HCT116 (cell line): ENCODE measurements at regions not wholly inside any gene's neighbourhood (a gene's known extent, or its start where the extent isn't known, plus 50 kb on each side); places are given as distances from the start of the nearest gene placed in this dataset.

ENCODE experiments used
- ATAC-seq: fragments of 200-7000 bp; cut with Tn5 transposase; 2 replicates; pipeline ENCODE4 v1.9.1; 2020; ENCODE audit warnings: mild to moderate bottlenecking, moderate library complexity
- BruUV-seq: library from RNA; stranded (reverse); fragments of 400-500 nt; replicated peaks from 2 replicates; lab custom pipeline; 2021; lab: Mats Ljungman, UMichigan
- CTCF ChIA-PET: fragments of 300-600 bp; sonication (Branson Sonifier 250); formaldehyde crosslinking; loops from one replicate; lab custom pipeline; 2021; ENCODE audit warnings: antibody characterized with exemption; lab: Charles Lee
- POLR2A ChIA-PET: fragments of 300-600, 350-600 bp; sonication (Branson Sonifier 250); formaldehyde crosslinking; loops from one replicate; lab custom pipeline; 2021; ENCODE audit warnings: antibody characterized with exemption; lab: Charles Lee
- RAD21 ChIA-PET, 2 experiments: fragments of 300-600 bp; sonication (Branson Sonifier 250); formaldehyde crosslinking; loops; one replicate each; lab custom pipeline; 2023; ENCODE audit warnings: low total read pairs in 2 of 2; ENCODE audit not compliant: uncharacterized antibody in 2 of 2, unreplicated experiment in 2 of 2, low non-redundant PET in 1 of 2; lab: Charles Lee
- DNase-seq: peaks from one replicate; pipeline ENCODE4 v3.0.0-alpha.2; 2010; ENCODE audit warnings: low read depth, low spot score
- H2AFZ ChIP-seq: fragments of 200-600 bp; shearing (Covaris generic), sonication (generic); 2 replicates; pipeline ENCODE4 v1.6.1; 2017; ENCODE audit warnings: low read depth, mixed run types, mixed read lengths, antibody characterized with exemption, low read length; ENCODE audit not compliant: poor library complexity, severe bottlenecking
- H3K27ac ChIP-seq: 2 replicates; pipeline ENCODE4 v1.5.1; 2012; ENCODE audit warnings: low read depth, low read length
- H3K27me3 ChIP-seq: fragments of 200-600 bp; sonication (generic); 2 replicates; pipeline ENCODE4 v1.6.1; 2016; ENCODE audit warnings: mixed run types, low read length, mixed read lengths; ENCODE audit not compliant: insufficient read depth
- H3K36me3 ChIP-seq, 2 experiments: fragments of 200-500 bp in 1 of 2; fragments of 200-600 bp in 1 of 2; sonication (Bioruptor generic) in 1 of 2; sonication (generic) in 1 of 2; 2 replicates each; pipeline versions ENCODE4 v1.5.1 to v1.6.1; 2014 to 2016; ENCODE audit warnings: low read length in 2 of 2, inconsistent platforms in 1 of 2, mixed read lengths in 1 of 2, mixed run types in 1 of 2; ENCODE audit not compliant: insufficient read depth in 2 of 2, control insufficient read depth in 1 of 2
- H3K4me1 ChIP-seq, 2 experiments: fragments of 200-600 bp in 1 of 2; sonication (generic) in 1 of 2; 2 replicates each; pipeline versions ENCODE4 v1.5.1 to v1.6.1; 2012 to 2017; ENCODE audit warnings: low read length in 2 of 2, inconsistent platforms in 1 of 2, mild to moderate bottlenecking in 1 of 2, mixed read lengths in 1 of 2, mixed run types in 1 of 2, moderate library complexity in 1 of 2; ENCODE audit not compliant: insufficient read depth in 2 of 2, control insufficient read depth in 1 of 2
- H3K4me2 ChIP-seq: fragments of 200-600 bp; sonication (generic); 2 replicates; pipeline ENCODE4 v1.6.1; 2017; ENCODE audit warnings: mixed run types, low read length, mixed read lengths
- H3K4me3 ChIP-seq, 2 experiments: fragments of 200-600 bp in 1 of 2; sonication (generic) in 1 of 2; replicated peaks in 1 of 2; 2 replicates each; pipeline ENCODE4 v1.5.1; 2011 to 2016; ENCODE audit warnings: low read length in 2 of 2, control low read depth in 1 of 2, low read depth in 1 of 2, mild to moderate bottlenecking in 1 of 2, mixed read lengths in 1 of 2, mixed run types in 1 of 2
- H3K79me2 ChIP-seq: fragments of 200-600 bp; sonication (generic); 2 replicates; pipeline ENCODE4 v1.6.1; 2017; ENCODE audit warnings: mild to moderate bottlenecking, mixed run types, low read length, moderate library complexity, mixed read lengths; ENCODE audit not compliant: insufficient read depth
- H3K9ac ChIP-seq: fragments of 200-600 bp; sonication (generic); 2 replicates; pipeline ENCODE4 v1.6.1; 2016; ENCODE audit warnings: low read length, mixed read lengths
- H3K9me2 ChIP-seq: fragments of 200-600 bp; sonication (generic), shearing (Covaris generic); 2 replicates; pipeline ENCODE4 v1.6.1; 2017; ENCODE audit warnings: mixed run types, mild to moderate bottlenecking, moderate library complexity; ENCODE audit not compliant: insufficient read depth
- H3K9me3 ChIP-seq, 2 experiments: fragments of 200-500 bp in 1 of 2; fragments of 200-600 bp in 1 of 2; sonication (Bioruptor generic) in 1 of 2; sonication (generic) in 1 of 2; 2 replicates each; pipeline ENCODE4 v1.6.1; 2014 to 2017; ENCODE audit warnings: low read length in 2 of 2, mixed read lengths in 2 of 2, inconsistent platforms in 1 of 2, low read depth in 1 of 2, mild to moderate bottlenecking in 1 of 2, mixed run types in 1 of 2, moderate library complexity in 1 of 2; ENCODE audit not compliant: control insufficient read depth in 1 of 2, insufficient read depth in 1 of 2
- H4K20me1 ChIP-seq: fragments of 200-600 bp; sonication (generic), shearing (Covaris generic); 2 replicates; pipeline ENCODE4 v1.6.1; 2017; ENCODE audit warnings: mixed run types, mild to moderate bottlenecking, moderate library complexity; ENCODE audit not compliant: insufficient read depth
- ATF3 ChIP-seq: IDR thresholded peaks from 2 replicates; pipeline ENCODE4 v1.6.1; 2012
- CBX3 ChIP-seq: IDR thresholded peaks from 2 replicates; pipeline ENCODE4 v1.6.1; 2012; ENCODE audit warnings: low read depth
- ELF1 ChIP-seq: IDR thresholded peaks from 2 replicates; pipeline ENCODE4 v1.6.1; 2012; ENCODE audit warnings: low read depth, borderline replicate concordance
- EZH2phosphoT487 ChIP-seq: fragments of 200-600 bp; IDR thresholded peaks from 2 replicates; pipeline ENCODE4 v1.6.1; 2018; ENCODE audit warnings: antibody characterized with exemption, borderline replicate concordance
- FOSL1 ChIP-seq: IDR thresholded peaks from 2 replicates; pipeline ENCODE4 v1.6.1; 2012; ENCODE audit warnings: low read depth
- JUND ChIP-seq: IDR thresholded peaks from 2 replicates; pipeline ENCODE4 v1.6.1; 2012
- POLR2A ChIP-seq: IDR thresholded peaks from 2 replicates; pipeline ENCODE4 v1.7.0; 2011; ENCODE audit warnings: borderline replicate concordance; ENCODE audit not compliant: insufficient read depth, insufficient read length; ENCODE audit errors: extremely low read depth
- POLR2AphosphoS5 ChIP-seq: IDR thresholded peaks from 2 replicates; pipeline ENCODE4 v1.6.1; 2011; ENCODE audit warnings: mild to moderate bottlenecking, low read depth, low read length, moderate library complexity
- RAD21 ChIP-seq: IDR thresholded peaks from 2 replicates; pipeline ENCODE4 v1.6.1; 2012; ENCODE audit warnings: low read depth, mild to moderate bottlenecking
- REST ChIP-seq: IDR thresholded peaks from 2 replicates; pipeline ENCODE4 v1.6.1; 2012; ENCODE audit warnings: low read depth
- SIN3A ChIP-seq: IDR thresholded peaks from 2 replicates; pipeline ENCODE4 v1.6.1; 2012; ENCODE audit warnings: low read depth
- SP1 ChIP-seq: IDR thresholded peaks from 2 replicates; pipeline ENCODE4 v1.6.1; 2012; ENCODE audit warnings: low read depth
- SRF ChIP-seq: IDR thresholded peaks from 2 replicates; pipeline ENCODE4 v1.6.1; 2012; ENCODE audit warnings: low read depth
- TCF7L2 ChIP-seq: IDR thresholded peaks from 2 replicates; pipeline ENCODE4 v1.7.0; 2011; ENCODE audit warnings: borderline replicate concordance, inconsistent platforms; ENCODE audit not compliant: insufficient read depth, insufficient read length; ENCODE audit errors: extremely low read depth
- YY1 ChIP-seq: IDR thresholded peaks from 2 replicates; pipeline ENCODE4 v1.6.1; 2011; ENCODE audit warnings: low read length, low read depth, moderate library complexity, mild to moderate bottlenecking; ENCODE audit not compliant: insufficient replicate concordance; ENCODE audit errors: extremely low read depth
- ZFX ChIP-seq: fragments of 450-650 bp; IDR thresholded peaks from 2 replicates; pipeline ENCODE4 v1.6.1; 2017
- ZNF274 ChIP-seq: fragments of 200-500 bp; sonication (Bioruptor generic); IDR thresholded peaks from 2 replicates; pipeline ENCODE4 v1.6.1; 2014; ENCODE audit warnings: mild to moderate bottlenecking, low read depth, low read length, inconsistent platforms
- intact Hi-C: fragments of 100-400 bp; cut with micrococcal nuclease; formaldehyde crosslinking; loops from 2 replicates; pipeline ENCODE4 v1.10.0; 2022
- TF ChIP-seq, protein P1 (sequence below): IDR thresholded peaks from 2 replicates; pipeline ENCODE4 v1.6.1; 2011; ENCODE audit warnings: mild to moderate bottlenecking, low read length, moderate library complexity; ENCODE audit not compliant: insufficient replicate concordance; ENCODE audit errors: extremely low read depth
- TF ChIP-seq, protein P2 (sequence below), 3 experiments: fragments of 200-600 bp in 1 of 3; sonication (generic) in 1 of 3; IDR thresholded peaks in 2 of 3; conservative IDR thresholded peaks in 1 of 3; 2 replicates each; pipeline ENCODE4 v1.5.1; 2012 to 2017; ENCODE audit warnings: low read depth in 2 of 3, low read length in 2 of 3, antibody characterized with exemption in 1 of 3, borderline replicate concordance in 1 of 3, control low read depth in 1 of 3, mild to moderate bottlenecking in 1 of 3, mixed read lengths in 1 of 3, mixed run types in 1 of 3, moderate library complexity in 1 of 3; ENCODE audit not compliant: insufficient read depth in 1 of 3
- TF ChIP-seq, protein P3 (sequence below): IDR thresholded peaks from 2 replicates; pipeline ENCODE4 v1.6.1; 2012

DNA sequence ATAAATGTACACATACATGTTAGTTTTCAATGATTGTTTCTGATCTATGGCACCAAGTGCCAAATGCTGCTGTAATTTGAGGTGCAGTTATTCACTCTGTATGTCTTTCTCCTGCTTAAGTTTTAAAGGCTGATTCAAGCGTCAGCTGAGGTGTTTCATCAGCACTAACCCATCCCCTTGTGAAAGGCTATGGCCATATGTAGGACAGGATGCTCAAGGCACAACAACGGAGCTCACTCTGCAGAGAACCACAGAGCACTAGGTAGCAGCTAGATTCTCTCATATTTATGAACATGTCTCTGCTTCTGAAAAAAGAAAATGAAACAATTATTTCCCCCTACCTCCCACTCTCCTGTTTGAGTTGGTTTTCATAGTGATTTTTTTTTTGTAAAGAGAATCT, 340.0 kb upstream of the TMCO5A start:
- Histone ChIP-seq H4K20me1 (no peaks in the 10 kb centered on the region), H3K79me2 (no peaks in the 10 kb centered on the region), H3K27ac (no peak overlapping the region), H3K9me3 (no peaks in the 10 kb centered on the region), H3K36me3 (no peaks in the 10 kb centered on the region), H3K9me2 (no peaks in the 10 kb centered on the region), H2AFZ (no peak overlapping the region), H3K27me3 (peaks cover 31% of the 10 kb centered on the region), H3K4me3 (no peak overlapping the region), H3K9ac (no peak overlapping the region), H3K4me1 (no peaks in the 10 kb centered on the region), H3K4me2 (no peak overlapping the region)
- intact Hi-C loops: no loop called here
- ATAC-seq (no peak), DNase-seq (no peak)
- CTCF ChIA-PET: no interaction called here
- TF ChIP-seq EZH2phosphoT487 (no peak), ZFX (no peak), FOSL1 (no peak), ZNF274 (no peak), YY1 (no peak), CBX3 (no peak), RAD21 (no peak), POLR2AphosphoS5 (no peak), ELF1 (no peak), REST (no peak), POLR2A (no peak), TCF7L2 (no peak), SIN3A (no peak), SRF (no peak), JUND (no peak), SP1 (no peak), ATF3 (no peak)
- TF ChIP-seq, protein P1, sequence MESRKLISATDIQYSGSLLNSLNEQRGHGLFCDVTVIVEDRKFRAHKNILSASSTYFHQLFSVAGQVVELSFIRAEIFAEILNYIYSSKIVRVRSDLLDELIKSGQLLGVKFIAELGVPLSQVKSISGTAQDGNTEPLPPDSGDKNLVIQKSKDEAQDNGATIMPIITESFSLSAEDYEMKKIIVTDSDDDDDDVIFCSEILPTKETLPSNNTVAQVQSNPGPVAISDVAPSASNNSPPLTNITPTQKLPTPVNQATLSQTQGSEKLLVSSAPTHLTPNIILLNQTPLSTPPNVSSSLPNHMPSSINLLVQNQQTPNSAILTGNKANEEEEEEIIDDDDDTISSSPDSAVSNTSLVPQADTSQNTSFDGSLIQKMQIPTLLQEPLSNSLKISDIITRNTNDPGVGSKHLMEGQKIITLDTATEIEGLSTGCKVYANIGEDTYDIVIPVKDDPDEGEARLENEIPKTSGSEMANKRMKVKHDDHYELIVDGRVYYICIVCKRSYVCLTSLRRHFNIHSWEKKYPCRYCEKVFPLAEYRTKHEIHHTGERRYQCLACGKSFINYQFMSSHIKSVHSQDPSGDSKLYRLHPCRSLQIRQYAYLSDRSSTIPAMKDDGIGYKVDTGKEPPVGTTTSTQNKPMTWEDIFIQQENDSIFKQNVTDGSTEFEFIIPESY: no peak
- TF ChIP-seq, protein P2, sequence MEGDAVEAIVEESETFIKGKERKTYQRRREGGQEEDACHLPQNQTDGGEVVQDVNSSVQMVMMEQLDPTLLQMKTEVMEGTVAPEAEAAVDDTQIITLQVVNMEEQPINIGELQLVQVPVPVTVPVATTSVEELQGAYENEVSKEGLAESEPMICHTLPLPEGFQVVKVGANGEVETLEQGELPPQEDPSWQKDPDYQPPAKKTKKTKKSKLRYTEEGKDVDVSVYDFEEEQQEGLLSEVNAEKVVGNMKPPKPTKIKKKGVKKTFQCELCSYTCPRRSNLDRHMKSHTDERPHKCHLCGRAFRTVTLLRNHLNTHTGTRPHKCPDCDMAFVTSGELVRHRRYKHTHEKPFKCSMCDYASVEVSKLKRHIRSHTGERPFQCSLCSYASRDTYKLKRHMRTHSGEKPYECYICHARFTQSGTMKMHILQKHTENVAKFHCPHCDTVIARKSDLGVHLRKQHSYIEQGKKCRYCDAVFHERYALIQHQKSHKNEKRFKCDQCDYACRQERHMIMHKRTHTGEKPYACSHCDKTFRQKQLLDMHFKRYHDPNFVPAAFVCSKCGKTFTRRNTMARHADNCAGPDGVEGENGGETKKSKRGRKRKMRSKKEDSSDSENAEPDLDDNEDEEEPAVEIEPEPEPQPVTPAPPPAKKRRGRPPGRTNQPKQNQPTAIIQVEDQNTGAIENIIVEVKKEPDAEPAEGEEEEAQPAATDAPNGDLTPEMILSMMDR (IDR thresholded peaks at IDR 0.05 in 2 of 3, conservative IDR thresholded peaks at IDR 0.05 in 1 of 3; ENCODE audit: borderline replicate concordance in 1 of 3, insufficient read depth in 1 of 3, low read depth in 2 of 3, low read length in 2 of 3): no peak
- TF ChIP-seq, protein P3, sequence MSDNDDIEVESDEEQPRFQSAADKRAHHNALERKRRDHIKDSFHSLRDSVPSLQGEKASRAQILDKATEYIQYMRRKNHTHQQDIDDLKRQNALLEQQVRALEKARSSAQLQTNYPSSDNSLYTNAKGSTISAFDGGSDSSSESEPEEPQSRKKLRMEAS: no peak
- POLR2A ChIA-PET: no interaction called here
- RAD21 ChIA-PET: no interaction called here
- no TSS peak for BruUV-seq
